CD4-positive, alpha-beta T cell treated with Interleukin-15 for 1 hour (primary cell): ENCODE measurements at regions not wholly inside any gene's neighbourhood (a gene's known extent, or its start where the extent isn't known, plus 50 kb on each side); places are given as distances from the start of the nearest gene placed in this dataset.

Experiments
- DNase-seq: peaks from one replicate; pipeline ENCODE4 v3.0.0-alpha.2; 2020

- no peak for DNase-seq
Measured at GRCh38 chr11:69365558-69365957, 71.6 kb downstream of the MYEOV start.

- no peak for DNase-seq
Measured at GRCh38 chr11:69366591-69366990, 72.6 kb downstream of the MYEOV start.

GRCh38 chr11:69367211-69367964, 73.4 kb downstream of the MYEOV start:
- DNase-seq, result no peak

GRCh38 chr11:69368119-69368880, 74.3 kb downstream of the MYEOV start:
- no peak for DNase-seq

- DNase-seq, result no peak
Measured at GRCh38 chr11:69369210-69369825, 75.4 kb downstream of the MYEOV start.

- DNase-seq, result no peak
Measured at GRCh38 chr11:69369945-69370344, 76.0 kb downstream of the MYEOV start.

- DNase-seq, result peak; percentile 14
Measured at GRCh38 chr11:69370984-69371709, 77.2 kb downstream of the MYEOV start.

- peak; percentile 14 for DNase-seq
Measured at GRCh38 chr11:69371731-69372588, 78.0 kb downstream of the MYEOV start.

- no peak for DNase-seq
Measured at GRCh38 chr11:69372589-69373250, 78.8 kb downstream of the MYEOV start.

GRCh38 chr11:69373251-69373635, 79.3 kb downstream of the MYEOV start:
- DNase-seq, result no peak

GRCh38 chr11:69374110-69374945, 80.4 kb downstream of the MYEOV start:
- peak; percentile 6 for DNase-seq

- no peak for DNase-seq
Measured at GRCh38 chr11:69374946-69375310, 81.0 kb downstream of the MYEOV start.

GRCh38 chr11:69375316-69376154, 81.6 kb downstream of the MYEOV start:
- DNase-seq, result peak; percentile 14

GRCh38 chr11:69376155-69377028, 82.4 kb downstream of the MYEOV start:
- DNase-seq, result peak; percentile 6

- peak; percentile 7 for DNase-seq
Measured at GRCh38 chr11:69377029-69377952, 83.3 kb downstream of the MYEOV start.

GRCh38 chr11:69377953-69378302, 84.0 kb downstream of the MYEOV start:
- DNase-seq, result no peak

GRCh38 chr11:69378303-69379141, 84.6 kb downstream of the MYEOV start:
- DNase-seq, result peak; percentile 10
